K562 (cell line): ENCODE measurements at regions not wholly inside any gene's neighbourhood (a gene's known extent, or its start where the extent isn't known, plus 50 kb on each side); places are given as distances from the start of the nearest gene placed in this dataset.

ENCODE experiments used
- ATAC-seq: fragments of 200-7000 bp; cut with Tn5 transposase; 3 replicates; pipeline ENCODE4 v1.9.1; 2020; ENCODE audit warnings: moderate library complexity
- BruUV-seq: library from RNA; stranded (reverse); fragments of 400-500 nt; replicated peaks from 2 replicates; lab custom pipeline; 2021; lab: Mats Ljungman, UMichigan
- CTCF ChIA-PET: fragments of 300-600 bp; formaldehyde crosslinking; extraction: SDS; loops from one replicate; lab custom pipeline; 2021; ENCODE audit warnings: low intra/inter-chr PET ratio; lab: Yijun Ruan, JAX
- POLR2A ChIA-PET: fragments of 300-600, 350-650 bp; sonication (Branson Sonifier 250); formaldehyde crosslinking; extraction: SDS; loops from one replicate; lab custom pipeline; 2021; ENCODE audit warnings: antibody characterized with exemption, inconsistent platforms; lab: Yijun Ruan, JAX
- DNase-seq, 4 experiments: peaks; one replicate each; pipeline versions ENCODE4 v3.0.0 to v3.0.0-alpha.2; 2011 to 2018; ENCODE audit warnings: low spot score in 3 of 4, mixed read lengths in 3 of 4; ENCODE audit errors: extremely low read depth in 1 of 4
- FAIRE-seq: peaks from 2 replicates; lab custom pipeline; 2011; peaks lifted over from hg19 to GRCh38; lab: Jason Lieb, UNC
- H2AFZ ChIP-seq: 2 replicates; pipeline ENCODE4 v1.6.0; 2011; ENCODE audit warnings: low read depth, low read length, control low read depth, inconsistent platforms
- H3K27ac ChIP-seq: fragments of 200-600 bp; 3 replicates; pipeline ENCODE4 v1.8.0; 2011; ENCODE audit warnings: low read depth, mild to moderate bottlenecking, control low read depth, inconsistent platforms, low read length, moderate library complexity, mixed read lengths; ENCODE audit errors: extremely low read depth
- H3K27me3 ChIP-seq, 2 experiments: fragments of 300-600 bp in 1 of 2; 2 replicates in 1 of 2; 3 replicates in 1 of 2; pipeline versions ENCODE4 v1.6.0 to v1.8.0; 2011; ENCODE audit warnings: inconsistent platforms in 2 of 2, low read length in 2 of 2, mild to moderate bottlenecking in 1 of 2, mixed read lengths in 1 of 2, moderate library complexity in 1 of 2; ENCODE audit not compliant: control insufficient read depth in 2 of 2, insufficient read depth in 2 of 2
- H3K36me3 ChIP-seq: fragments of 300-600 bp; 3 replicates; pipeline ENCODE4 v1.8.0; 2011; ENCODE audit warnings: mild to moderate bottlenecking, low read length, inconsistent platforms; ENCODE audit not compliant: control insufficient read depth, insufficient read depth
- H3K4me1 ChIP-seq, 2 experiments: fragments of 200-600 bp in 1 of 2; replicated peaks in 1 of 2; 2 replicates in 1 of 2; 3 replicates in 1 of 2; pipeline versions ENCODE4 v1.5.1 to v1.8.0; 2011; ENCODE audit warnings: inconsistent platforms in 2 of 2, low read length in 2 of 2, mild to moderate bottlenecking in 1 of 2, mixed read lengths in 1 of 2, moderate library complexity in 1 of 2; ENCODE audit not compliant: control insufficient read depth in 2 of 2, insufficient read depth in 2 of 2
- H3K4me2 ChIP-seq: 2 replicates; pipeline ENCODE4 v1.6.1; 2011; ENCODE audit warnings: low read length, control low read depth, inconsistent platforms, mixed read lengths; ENCODE audit not compliant: insufficient read depth
- H3K4me3 ChIP-seq: fragments of 200-600 bp; sonication (generic), shearing (Covaris generic); 2 replicates; pipeline ENCODE4 v1.5.1; 2016; ENCODE audit warnings: control low read depth, inconsistent platforms
- H3K79me2 ChIP-seq: fragments of 200-600 bp; 3 replicates; pipeline ENCODE4 v1.8.0; 2011; ENCODE audit warnings: low read length, inconsistent platforms; ENCODE audit not compliant: control insufficient read depth, insufficient read depth
- H3K9ac ChIP-seq, 2 experiments: 2 replicates each; pipeline versions ENCODE4 v1.6.0 to v1.6.1; 2011; ENCODE audit warnings: low read depth in 2 of 2, low read length in 2 of 2, control low read depth in 1 of 2, inconsistent platforms in 1 of 2, mild to moderate bottlenecking in 1 of 2, mixed read lengths in 1 of 2; ENCODE audit not compliant: insufficient read depth in 1 of 2
- H3K9me1 ChIP-seq: one replicate; pipeline ENCODE4 v1.6.0; 2011; ENCODE audit warnings: inconsistent platforms, mild to moderate bottlenecking, low read length, moderate library complexity; ENCODE audit not compliant: control insufficient read depth, insufficient read depth
- H3K9me3 ChIP-seq: replicated peaks from 2 replicates; pipeline ENCODE4 v1.5.1; 2011; ENCODE audit warnings: low read depth, low read length, inconsistent platforms; ENCODE audit not compliant: control insufficient read depth, insufficient read depth
- H4K20me1 ChIP-seq: replicated peaks from 2 replicates; pipeline ENCODE4 v1.6.1; 2011; ENCODE audit warnings: low read length, inconsistent platforms, mixed read lengths; ENCODE audit not compliant: control insufficient read depth, insufficient read depth
- CHD4 ChIP-seq: fragments of 200-600 bp; sonication (generic); IDR thresholded peaks from 3 replicates; pipeline ENCODE4 v1.6.1; 2012; ENCODE audit warnings: low read depth, mild to moderate bottlenecking, mixed read lengths, low read length, inconsistent platforms; ENCODE audit not compliant: insufficient read depth, insufficient replicate concordance, poor library complexity, severe bottlenecking
- HMG20A ChIP-seq: fragments of 450-650 bp; formaldehyde crosslinking; conservative IDR thresholded peaks from 2 replicates; pipeline ENCODE4 v1.4.0; 2020; ENCODE audit warnings: mild to moderate bottlenecking, mixed read lengths
- ZFP1 ChIP-seq: fragments of 450-650 bp; formaldehyde crosslinking; IDR thresholded peaks from 2 replicates; pipeline ENCODE4 v1.4.0; 2020; ENCODE audit warnings: mild to moderate bottlenecking, mixed read lengths
- WGBS: fragments of 100-300 bp; shearing (Covaris generic); methylation state at CpG from one replicate; pipeline ENCODE4 v1.1.6; 2016; ENCODE audit warnings: low coverage, mixed read lengths; ENCODE audit not compliant: insufficient coverage; ENCODE audit errors: missing lambda C conversion rate; 5-methylcytosine and 5-hydroxymethylcytosine counted together
- in situ Hi-C: fragments of 300-500 bp; cut with MboI; formaldehyde crosslinking; loops from 4 replicates; pipeline ENCODE4 v1.15.0; 2018; ENCODE audit warnings: inconsistent platforms, mixed read lengths
- intact Hi-C: fragments of 100-400 bp; cut with micrococcal nuclease; formaldehyde crosslinking; loops from 2 replicates; pipeline ENCODE4 v1.14.2; 2022
- TF ChIP-seq, protein P1 (sequence below): sonication (generic); formaldehyde crosslinking; IDR thresholded peaks from 2 replicates; pipeline ENCODE4 v1.8.0; 2023; ENCODE audit warnings: mild to moderate bottlenecking, missing genetic modification reagents
- TF ChIP-seq, protein P2 (sequence below): fragments of 450-650 bp; formaldehyde crosslinking; IDR thresholded peaks from 2 replicates; pipeline ENCODE4 v1.4.0; 2020; ENCODE audit warnings: mild to moderate bottlenecking, moderate library complexity

DNA sequence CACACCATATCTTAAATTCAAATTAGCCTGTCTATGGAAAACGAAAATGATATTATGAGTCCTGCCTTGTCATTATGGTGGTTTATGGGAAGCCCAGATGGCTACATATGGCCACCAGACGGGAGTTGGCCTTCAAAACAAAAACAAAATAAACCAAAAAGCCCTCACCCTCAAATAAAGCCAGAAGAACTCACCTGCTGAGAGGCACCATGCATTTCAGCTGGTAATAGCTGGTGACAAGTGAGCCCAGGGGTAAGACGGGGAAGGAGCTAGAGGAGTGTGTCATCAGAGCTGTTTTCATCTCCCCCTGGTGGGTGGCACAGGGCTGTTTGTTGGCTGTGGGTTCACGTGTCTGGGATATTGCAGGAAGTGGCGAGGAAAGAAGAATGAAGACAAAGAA, 152.9 kb downstream of the EFNB2 start:
- ATAC-seq: no peak
- intact Hi-C loops (no loop called here), in situ Hi-C loops (no loop called here)
- no peaks in the 10 kb centered on the region for H3K27me3 ChIP-seq
- H3K79me2 ChIP-seq: no peaks in the 10 kb centered on the region
- ChIA-PET POLR2A (interaction anchor here (0.6 kb wide), 1 partner anchor 160 kb away, joined by 3 read pairs; no protein-coding TSS in a partner anchor), CTCF (no interaction called here)
- no peak overlapping the region for H3K4me2 ChIP-seq
- no peak overlapping the region for H2AFZ ChIP-seq
- H3K4me1 ChIP-seq: no peaks in the 10 kb centered on the region
- no peaks in the 10 kb centered on the region for H3K9me1 ChIP-seq
- no peak for DNase-seq
- no TSS peak for BruUV-seq
- no peak overlapping the region for H3K4me3 ChIP-seq
- TF ChIP-seq, protein P1, sequence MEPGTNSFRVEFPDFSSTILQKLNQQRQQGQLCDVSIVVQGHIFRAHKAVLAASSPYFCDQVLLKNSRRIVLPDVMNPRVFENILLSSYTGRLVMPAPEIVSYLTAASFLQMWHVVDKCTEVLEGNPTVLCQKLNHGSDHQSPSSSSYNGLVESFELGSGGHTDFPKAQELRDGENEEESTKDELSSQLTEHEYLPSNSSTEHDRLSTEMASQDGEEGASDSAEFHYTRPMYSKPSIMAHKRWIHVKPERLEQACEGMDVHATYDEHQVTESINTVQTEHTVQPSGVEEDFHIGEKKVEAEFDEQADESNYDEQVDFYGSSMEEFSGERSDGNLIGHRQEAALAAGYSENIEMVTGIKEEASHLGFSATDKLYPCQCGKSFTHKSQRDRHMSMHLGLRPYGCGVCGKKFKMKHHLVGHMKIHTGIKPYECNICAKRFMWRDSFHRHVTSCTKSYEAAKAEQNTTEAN (CRISPR knock-in tag): no peak
- TF ChIP-seq, protein P2, sequence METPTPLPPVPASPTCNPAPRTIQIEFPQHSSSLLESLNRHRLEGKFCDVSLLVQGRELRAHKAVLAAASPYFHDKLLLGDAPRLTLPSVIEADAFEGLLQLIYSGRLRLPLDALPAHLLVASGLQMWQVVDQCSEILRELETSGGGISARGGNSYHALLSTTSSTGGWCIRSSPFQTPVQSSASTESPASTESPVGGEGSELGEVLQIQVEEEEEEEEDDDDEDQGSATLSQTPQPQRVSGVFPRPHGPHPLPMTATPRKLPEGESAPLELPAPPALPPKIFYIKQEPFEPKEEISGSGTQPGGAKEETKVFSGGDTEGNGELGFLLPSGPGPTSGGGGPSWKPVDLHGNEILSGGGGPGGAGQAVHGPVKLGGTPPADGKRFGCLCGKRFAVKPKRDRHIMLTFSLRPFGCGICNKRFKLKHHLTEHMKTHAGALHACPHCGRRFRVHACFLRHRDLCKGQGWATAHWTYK: no peak
- H3K9me3 ChIP-seq: no peaks in the 10 kb centered on the region
- H4K20me1 ChIP-seq: no peaks in the 10 kb centered on the region
- no peaks in the 10 kb centered on the region for H3K36me3 ChIP-seq
- no peak overlapping the region for H3K9ac ChIP-seq
- 2% methylated on average over 4 of the region's 5 CpGs for WGBS
- no peak overlapping the region for H3K27ac ChIP-seq
- no peak for FAIRE-seq

DNA sequence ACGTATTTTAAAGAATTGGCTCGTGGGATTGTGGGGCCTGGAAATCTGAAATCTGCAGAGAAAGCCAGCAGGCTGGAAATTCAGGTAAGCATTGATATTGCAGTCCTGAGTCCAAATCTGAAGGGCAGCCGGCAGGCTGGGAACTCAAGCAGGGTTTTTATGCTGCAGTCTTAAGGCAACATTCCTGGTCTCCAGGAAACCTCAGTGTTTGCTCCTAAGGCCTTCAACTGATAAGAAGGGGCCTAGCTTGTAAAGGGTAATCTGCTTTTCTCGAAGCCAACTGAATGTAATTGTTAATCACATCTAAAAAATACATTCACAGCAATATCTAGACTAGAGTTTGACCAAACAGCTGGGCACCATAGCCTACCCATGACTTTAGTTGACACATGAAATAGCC, 154.4 kb downstream of the EFNB2 start:
- H3K27me3 ChIP-seq: no peaks in the 10 kb centered on the region
- no peaks in the 10 kb centered on the region for H3K79me2 ChIP-seq
- no peaks in the 10 kb centered on the region; a peak in 1 of 5 replicates for H3K4me1 ChIP-seq
- H2AFZ ChIP-seq: no peak overlapping the region
- H4K20me1 ChIP-seq: no peaks in the 10 kb centered on the region
- ATAC-seq (no peak), FAIRE-seq (no peak), DNase-seq (no peak)
- WGBS: 0% methylated on average over 4 of the region's 4 CpGs
- ChIA-PET CTCF (no interaction called here), POLR2A (no interaction called here)
- in situ Hi-C loops: no loop called here
- no peak overlapping the region for H3K4me3 ChIP-seq
- H3K9ac ChIP-seq: no peak overlapping the region
- H3K27ac ChIP-seq: no peak overlapping the region
- intact Hi-C loops: no loop called here
- no peak overlapping the region for H3K4me2 ChIP-seq
- H3K36me3 ChIP-seq: no peaks in the 10 kb centered on the region
- H3K9me3 ChIP-seq: no peaks in the 10 kb centered on the region
- TF ChIP-seq CHD4 (no peak), ZFP1 (CRISPR knock-in tag) (no peak), HMG20A (CRISPR knock-in tag) (no peak)
- BruUV-seq: no TSS peak
- no peaks in the 10 kb centered on the region for H3K9me1 ChIP-seq
